ENCODE measurements at regions not wholly inside any gene's neighbourhood (a gene's known extent, or its start where the extent isn't known, plus 50 kb on each side); places are given as distances from the start of the nearest gene placed in this dataset.
A peak's percentile ranks its signal among the peaks of the same experiment; 100 is the strongest.

- H3K4me3 Mint-ChIP-seq (ENCODE audit: low read depth) = no peak overlapping the region
- no peak for DNase-seq (ENCODE audit: low spot score, unreplicated experiment)
- no peaks in the 10 kb centered on the region for H3K9me3 Mint-ChIP-seq (ENCODE audit: low read depth)
- peaks cover 19% of the 10 kb centered on the region for H3K27me3 Mint-ChIP-seq
- H3K4me1 Mint-ChIP-seq (ENCODE audit: low read depth) = peaks cover 14% of the 10 kb centered on the region
- TF ChIP-seq CTCF (IDR thresholded peaks at IDR 0.05; ENCODE audit: unreplicated experiment) = no peak
- no peak overlapping the region for H3K27ac Mint-ChIP-seq
- no peaks in the 10 kb centered on the region for H3K36me3 Mint-ChIP-seq (ENCODE audit: insufficient read depth)
Observed at GRCh38 chr16:49015225-49015592, 266.4 kb downstream of the CBLN1 start.

GRCh38 chr16:49014277-49015224 lies 267.1 kb downstream of the CBLN1 start:
- peaks cover 13% of the 10 kb centered on the region for H3K27me3 Mint-ChIP-seq
- no peaks in the 10 kb centered on the region for H3K36me3 Mint-ChIP-seq (ENCODE audit: insufficient read depth)
- H3K27ac Mint-ChIP-seq = no peak overlapping the region
- DNase-seq (ENCODE audit: low spot score, unreplicated experiment) = no peak
- TF ChIP-seq CTCF (IDR thresholded peaks at IDR 0.05; ENCODE audit: unreplicated experiment) = no peak
- H3K9me3 Mint-ChIP-seq (ENCODE audit: low read depth) = no peaks in the 10 kb centered on the region
- H3K4me3 Mint-ChIP-seq (ENCODE audit: low read depth) = no peak overlapping the region
- H3K4me1 Mint-ChIP-seq (ENCODE audit: low read depth) = peaks cover 10% of the 10 kb centered on the region

GRCh38 chr16:49013727-49014080 lies 267.9 kb downstream of the CBLN1 start:
- no peak for DNase-seq (ENCODE audit: low spot score, unreplicated experiment)
- Mint-ChIP-seq H3K4me3 (ENCODE audit: low read depth) (no peak overlapping the region), H3K27ac (peak overlapping the region; percentile 37), H3K27me3 (peaks cover 11% of the 10 kb centered on the region), H3K36me3 (ENCODE audit: insufficient read depth) (no peaks in the 10 kb centered on the region), H3K9me3 (ENCODE audit: low read depth) (no peaks in the 10 kb centered on the region), H3K4me1 (ENCODE audit: low read depth) (peaks cover 4% of the 10 kb centered on the region)
- no peak for TF ChIP-seq CTCF (IDR thresholded peaks at IDR 0.05; ENCODE audit: unreplicated experiment)

- H3K27ac Mint-ChIP-seq = no peak overlapping the region
- DNase-seq (ENCODE audit: low spot score, unreplicated experiment) = no peak
Observed at GRCh38 chr16:49012961-49013726, 268.5 kb downstream of the CBLN1 start.

More at GRCh38 chr16:49012961-49013726, 268.5 kb downstream of the CBLN1 start:
- peaks cover 3% of the 10 kb centered on the region for H3K4me1 Mint-ChIP-seq (ENCODE audit: low read depth)
- no peaks in the 10 kb centered on the region for H3K9me3 Mint-ChIP-seq (ENCODE audit: low read depth)
- H3K4me3 Mint-ChIP-seq (ENCODE audit: low read depth) = no peak overlapping the region
- H3K27me3 Mint-ChIP-seq = peaks cover 11% of the 10 kb centered on the region
- no peaks in the 10 kb centered on the region for H3K36me3 Mint-ChIP-seq (ENCODE audit: insufficient read depth)
- TF ChIP-seq CTCF (IDR thresholded peaks at IDR 0.05; ENCODE audit: unreplicated experiment) = no peak

Measured in progenitor cell of endocrine pancreas (in vitro differentiated cells).